SK-N-DZ (cell line): ENCODE measurements at regions not wholly inside any gene's neighbourhood (a gene's known extent, or its start where the extent isn't known, plus 50 kb on each side); places are given as distances from the start of the nearest gene placed in this dataset.
"Not testable (repeated sequence)": the region's sequence is repeated elsewhere in the genome, so short reads cannot be mapped to it uniquely, and the experiment has no call there.

ENCODE experiments used
- DNase-seq: peaks from one replicate; pipeline ENCODE4 v3.0.0-alpha.2; 2015; ENCODE audit warnings: low spot score

DNA sequence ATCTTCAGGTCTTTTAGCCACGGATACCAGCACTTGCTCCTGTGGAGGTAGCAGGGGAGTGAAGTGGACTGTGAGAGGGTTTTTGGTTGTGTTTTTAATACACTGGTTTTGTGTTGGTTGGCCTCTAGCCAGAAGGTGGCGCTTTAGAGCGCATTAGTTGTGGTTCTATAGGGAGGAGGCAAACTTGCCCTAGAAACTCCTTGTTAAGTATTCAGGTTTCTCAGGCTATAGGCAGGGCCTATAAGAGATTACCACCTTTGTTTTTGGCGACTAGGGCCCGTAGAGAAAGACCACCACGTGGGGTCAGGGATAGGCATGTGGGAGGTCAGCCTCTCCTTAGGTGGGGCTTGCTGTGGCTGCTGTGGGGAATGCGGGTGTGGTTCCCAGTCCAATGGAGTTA is 221.6 kb upstream of the SPANXN4 start:
- peak; percentile 1 for DNase-seq

DNA sequence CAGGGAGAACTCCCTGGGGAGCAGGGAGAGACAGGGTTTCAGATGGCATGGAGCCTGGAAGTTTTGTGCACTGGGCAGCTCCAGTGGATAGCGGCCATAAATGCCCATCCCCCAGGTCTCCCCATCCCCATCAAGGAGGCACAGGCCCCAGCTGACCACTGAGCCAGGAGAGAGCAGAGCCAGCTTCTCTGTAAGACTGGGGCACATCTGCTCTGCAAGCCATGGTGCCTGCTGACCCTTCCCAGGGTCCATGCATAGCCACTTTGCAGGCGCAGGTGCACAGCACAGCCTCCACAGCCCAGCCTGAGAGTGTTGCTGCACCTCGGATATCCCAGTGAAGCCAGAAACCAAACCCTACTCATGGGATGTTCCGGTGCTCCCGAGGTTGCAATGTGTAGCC is 206.3 kb upstream of the SPANXN4 start:
- no peak for DNase-seq

- DNase-seq: no peak
These were observed 197.6 kb upstream of the SPANXN4 start for GRCh38 chrX:142828129-142828528.

DNA sequence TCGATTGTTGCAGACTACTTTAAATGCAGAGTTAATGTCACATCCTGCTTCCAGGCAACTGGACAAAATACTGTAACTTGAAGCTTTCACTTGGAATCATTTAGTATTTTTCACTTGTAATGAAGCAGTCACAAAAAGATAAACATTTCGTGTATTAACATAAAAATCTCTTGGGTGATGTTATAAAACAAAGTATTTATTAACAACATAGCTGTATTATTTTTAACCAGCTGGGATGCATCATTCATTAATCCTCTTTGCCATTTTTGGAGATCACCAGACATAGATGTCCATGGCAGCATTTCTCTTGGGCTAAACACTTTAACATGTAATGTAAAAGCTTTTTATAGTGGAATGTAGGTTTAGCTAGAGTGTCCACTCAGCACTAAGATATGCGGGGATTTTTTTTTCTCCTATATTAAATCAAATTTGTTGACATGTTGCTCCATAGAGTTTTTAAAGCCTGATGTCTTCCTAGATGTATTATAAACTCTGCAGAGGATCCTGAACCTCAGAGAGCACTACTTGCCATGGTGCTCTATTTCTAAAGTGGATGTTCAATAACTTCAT is 193.7 kb upstream of the SPANXN4 start:
- no peak for DNase-seq

DNA sequence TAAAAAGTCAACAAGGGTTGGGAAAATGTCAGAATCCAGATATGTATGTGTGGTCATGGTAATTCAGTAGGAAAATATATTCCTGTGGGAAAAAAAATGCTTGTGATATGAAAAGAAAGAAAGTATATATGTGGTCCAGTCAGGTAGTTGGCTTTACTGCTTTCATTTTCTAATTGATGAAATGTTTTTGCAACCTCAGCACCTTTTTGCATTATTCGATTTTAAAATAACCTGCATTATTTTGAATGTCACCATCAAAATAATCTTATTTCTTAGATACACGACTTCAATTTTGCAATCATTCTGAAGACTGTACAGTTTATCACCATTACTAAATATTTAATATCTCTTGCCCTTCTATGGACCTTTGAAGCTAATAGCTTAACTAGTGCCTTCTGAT is 170.8 kb upstream of the SPANXN4 start:
- no peak for DNase-seq

DNA sequence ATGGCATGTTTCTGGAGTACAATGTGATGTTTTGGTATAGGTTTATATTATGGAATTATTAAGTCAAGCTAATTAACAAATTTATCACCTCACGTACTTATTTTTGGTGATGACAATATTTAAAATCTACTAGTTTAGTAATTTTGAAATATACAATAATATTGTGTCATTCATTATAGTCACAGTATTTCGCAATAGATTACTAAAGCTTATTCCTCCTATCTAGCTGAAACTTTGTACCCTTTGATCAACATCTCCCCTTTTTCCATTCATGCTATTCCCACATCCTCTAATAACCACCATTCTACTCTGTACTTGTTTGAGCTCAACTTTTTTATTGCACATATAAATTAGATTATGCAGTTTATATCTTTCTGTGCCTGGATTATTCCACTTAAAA is 164.8 kb upstream of the SPANXN4 start:
- DNase-seq: no peak

DNA sequence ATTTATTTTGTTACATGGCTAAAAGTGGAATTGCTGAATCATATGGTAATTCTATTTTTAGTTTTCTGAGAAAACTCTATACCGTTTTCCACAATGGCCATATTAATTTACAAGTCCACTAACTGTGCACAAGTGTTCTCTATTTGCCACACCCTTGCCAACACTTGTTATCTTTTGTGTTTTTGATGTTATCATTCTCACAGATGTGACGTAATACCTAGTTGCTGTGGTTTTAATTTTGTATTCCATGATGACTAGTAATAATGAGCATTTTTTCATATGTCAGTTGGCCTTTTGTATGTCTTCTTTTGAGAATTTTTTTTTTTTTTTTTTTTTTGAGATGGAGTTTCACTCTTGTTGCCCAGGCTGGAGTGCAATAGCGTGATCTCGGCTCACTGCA is 164.2 kb upstream of the SPANXN4 start:
- DNase-seq: no peak

DNA sequence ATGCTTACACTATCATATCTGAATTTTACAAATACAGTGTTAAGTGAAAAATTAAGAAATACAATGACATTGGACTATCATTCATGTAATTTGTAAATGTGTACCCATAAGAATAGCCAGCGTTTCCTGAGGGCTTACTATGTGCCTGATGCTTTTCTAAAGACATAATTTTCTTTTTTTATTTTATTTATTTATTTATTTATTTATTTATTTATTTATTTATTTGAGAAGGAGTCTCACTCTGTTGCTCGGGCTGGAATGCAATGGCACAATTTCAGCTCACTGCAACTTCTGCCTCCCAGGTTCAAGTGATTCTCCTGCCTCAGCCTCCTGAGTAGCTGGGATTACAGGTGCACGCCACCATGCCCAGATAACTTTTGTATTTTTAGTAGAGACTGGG is 159.5 kb upstream of the SPANXN4 start:
- DNase-seq: not testable (repeated sequence)

GRCh38 chrX:142873214-142873613 is 152.5 kb upstream of the SPANXN4 start:
- no peak for DNase-seq

GRCh38 chrX:142884881-142885280 is 140.8 kb upstream of the SPANXN4 start:
- no peak for DNase-seq

GRCh38 chrX:142891046-142891445 is 134.7 kb upstream of the SPANXN4 start:
- no peak for DNase-seq

DNA sequence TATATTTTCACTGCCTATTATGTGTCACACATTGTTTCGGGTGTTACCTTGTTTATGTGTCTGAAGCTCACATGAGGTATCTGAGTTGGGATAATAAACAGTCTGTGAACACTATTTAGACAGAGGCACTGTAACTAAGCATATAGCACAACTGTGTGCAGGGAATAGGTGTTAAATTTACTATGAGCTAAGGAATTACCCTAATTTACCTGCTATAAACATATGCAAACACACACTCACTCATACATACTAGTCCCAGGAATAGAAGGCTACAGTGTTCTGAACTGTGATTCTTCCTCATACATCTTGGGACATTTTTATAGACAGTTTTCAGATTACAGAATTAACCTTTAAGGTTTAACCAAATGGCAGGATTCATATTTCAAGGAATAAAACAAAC is 127.6 kb upstream of the SPANXN4 start:
- DNase-seq: no peak

DNA sequence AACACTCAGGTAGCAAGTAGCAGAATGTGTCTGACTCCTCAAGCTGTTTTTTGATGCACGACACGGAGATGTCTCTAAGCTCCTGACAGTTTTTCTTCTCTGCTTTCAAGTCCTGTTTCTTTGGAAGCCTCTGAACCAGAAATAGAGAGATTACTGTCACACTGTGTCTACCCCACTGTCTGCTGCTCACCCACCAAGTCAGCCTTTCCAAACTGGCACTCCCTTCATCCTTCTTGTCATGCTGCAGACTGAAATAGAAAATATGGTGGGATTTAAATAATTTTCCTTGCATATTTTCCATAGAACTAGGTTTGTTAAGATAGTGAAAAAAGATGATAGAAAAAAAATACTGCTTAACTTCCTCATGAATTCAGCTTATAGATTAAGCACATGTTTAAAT is 102.5 kb upstream of the SPANXN4 start:
- no peak for DNase-seq

GRCh38 chrX:142938793-142939192 is 86.9 kb upstream of the SPANXN4 start:
- DNase-seq: no peak

DNA sequence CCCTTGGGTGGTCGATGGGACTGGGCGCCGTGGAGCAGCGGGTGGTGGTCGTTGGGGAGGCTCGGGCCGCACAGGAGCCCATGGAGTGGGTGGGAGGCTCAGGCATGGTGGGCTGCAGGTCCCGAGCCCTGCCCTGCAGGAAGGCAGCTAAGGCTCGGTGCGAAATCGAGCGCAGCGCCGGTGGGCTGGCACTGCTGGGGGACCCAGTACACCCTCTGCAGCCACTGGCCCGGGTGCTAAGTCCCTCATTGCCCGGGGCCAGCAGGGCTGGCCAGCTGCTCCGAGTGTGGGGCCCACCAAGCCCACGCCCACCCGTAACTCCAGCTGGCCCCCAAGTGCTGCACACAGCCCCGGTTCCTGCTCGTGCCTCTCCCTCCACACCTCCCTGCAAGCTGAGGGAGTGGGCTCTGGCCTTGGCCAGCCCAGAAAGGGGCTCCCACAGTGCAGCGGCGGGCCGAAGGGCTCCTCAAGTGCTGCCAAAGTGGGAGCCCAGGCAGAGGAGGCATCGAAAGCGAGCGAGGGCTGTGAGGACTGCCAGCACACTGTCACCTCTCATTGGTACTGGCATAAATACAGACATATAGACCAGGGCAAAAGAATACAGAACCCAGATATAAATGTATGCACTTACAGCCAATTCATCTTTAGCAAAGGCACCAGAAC is 53.5 kb upstream of the SPANXN4 start:
- DNase-seq: not testable (repeated sequence)
